ENCODE measurements at regions not wholly inside any gene's neighbourhood (a gene's known extent, or its start where the extent isn't known, plus 50 kb on each side); places are given as distances from the start of the nearest gene placed in this dataset.

DNA sequence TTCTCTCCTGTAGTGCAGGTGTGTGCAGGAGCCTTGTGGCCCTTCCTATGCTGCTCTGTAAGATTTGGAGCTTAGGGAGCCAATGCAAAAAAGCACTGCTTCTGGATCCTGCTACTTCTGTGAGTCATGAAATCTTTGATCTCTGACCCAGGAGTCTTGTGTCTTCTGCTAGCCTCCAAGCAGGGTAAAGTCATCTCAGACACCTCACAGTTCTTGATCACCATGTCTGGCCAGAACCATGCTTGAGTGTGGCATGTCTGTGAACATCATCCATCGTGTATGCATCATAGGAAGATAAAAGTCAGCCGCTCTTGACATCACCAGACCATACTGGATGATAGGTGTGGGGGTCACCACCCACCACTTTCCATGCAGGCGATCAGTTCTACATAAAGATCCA lies 247.8 kb downstream of the RPLP1 start:
- TF ChIP-seq RAD21 (IDR thresholded peaks at IDR 0.05; ENCODE audit: low read length), result no peak
- TF ChIP-seq, protein P1, sequence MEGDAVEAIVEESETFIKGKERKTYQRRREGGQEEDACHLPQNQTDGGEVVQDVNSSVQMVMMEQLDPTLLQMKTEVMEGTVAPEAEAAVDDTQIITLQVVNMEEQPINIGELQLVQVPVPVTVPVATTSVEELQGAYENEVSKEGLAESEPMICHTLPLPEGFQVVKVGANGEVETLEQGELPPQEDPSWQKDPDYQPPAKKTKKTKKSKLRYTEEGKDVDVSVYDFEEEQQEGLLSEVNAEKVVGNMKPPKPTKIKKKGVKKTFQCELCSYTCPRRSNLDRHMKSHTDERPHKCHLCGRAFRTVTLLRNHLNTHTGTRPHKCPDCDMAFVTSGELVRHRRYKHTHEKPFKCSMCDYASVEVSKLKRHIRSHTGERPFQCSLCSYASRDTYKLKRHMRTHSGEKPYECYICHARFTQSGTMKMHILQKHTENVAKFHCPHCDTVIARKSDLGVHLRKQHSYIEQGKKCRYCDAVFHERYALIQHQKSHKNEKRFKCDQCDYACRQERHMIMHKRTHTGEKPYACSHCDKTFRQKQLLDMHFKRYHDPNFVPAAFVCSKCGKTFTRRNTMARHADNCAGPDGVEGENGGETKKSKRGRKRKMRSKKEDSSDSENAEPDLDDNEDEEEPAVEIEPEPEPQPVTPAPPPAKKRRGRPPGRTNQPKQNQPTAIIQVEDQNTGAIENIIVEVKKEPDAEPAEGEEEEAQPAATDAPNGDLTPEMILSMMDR (IDR thresholded peaks at IDR 0.05), result no peak

Measured in SK-N-SH (cell line).